GM12865 (cell line): ENCODE measurements at regions not wholly inside any gene's neighbourhood (a gene's known extent, or its start where the extent isn't known, plus 50 kb on each side); places are given as distances from the start of the nearest gene placed in this dataset.
A peak's percentile ranks its signal among the peaks of the same experiment; 100 is the strongest.

Source experiments
- DNase-seq: peaks from one replicate; pipeline ENCODE4 v3.0.0; 2010; ENCODE audit warnings: low read depth
- H3K4me3 ChIP-seq: 2 replicates; pipeline ENCODE4 v1.5.1; 2011; ENCODE audit warnings: mild to moderate bottlenecking, low read depth, low read length, control low read depth
- TF ChIP-seq, protein P1 (sequence below): IDR thresholded peaks from 2 replicates; pipeline ENCODE4 v1.5.1; 2011; ENCODE audit warnings: low read length, control low read depth, low read depth, inconsistent platforms; ENCODE audit not compliant: insufficient read depth; ENCODE audit errors: missing control alignments

DNA sequence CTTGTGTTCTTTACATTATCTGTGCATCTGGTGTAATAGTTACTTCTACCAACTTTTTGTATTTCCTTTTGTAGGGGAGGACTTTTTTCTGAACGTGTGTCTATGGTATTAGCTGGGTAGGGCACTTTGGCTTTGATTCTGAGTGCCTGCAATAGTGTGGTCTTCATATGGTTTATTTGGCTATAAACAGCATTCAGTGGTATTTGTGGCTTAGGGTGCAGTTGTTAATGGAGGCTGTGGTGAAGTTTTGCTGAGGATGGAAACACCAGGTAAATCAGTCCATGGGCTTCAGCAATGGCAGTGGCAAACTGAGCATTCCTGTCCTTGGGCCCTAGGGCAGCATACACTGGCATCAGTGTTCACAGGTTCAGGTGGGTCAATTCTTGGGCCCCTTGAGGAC lies 230.6 kb upstream of the CTNNB1 start:
- no peak for DNase-seq
- H3K4me3 ChIP-seq, result no peak overlapping the region
- TF ChIP-seq, protein P1, sequence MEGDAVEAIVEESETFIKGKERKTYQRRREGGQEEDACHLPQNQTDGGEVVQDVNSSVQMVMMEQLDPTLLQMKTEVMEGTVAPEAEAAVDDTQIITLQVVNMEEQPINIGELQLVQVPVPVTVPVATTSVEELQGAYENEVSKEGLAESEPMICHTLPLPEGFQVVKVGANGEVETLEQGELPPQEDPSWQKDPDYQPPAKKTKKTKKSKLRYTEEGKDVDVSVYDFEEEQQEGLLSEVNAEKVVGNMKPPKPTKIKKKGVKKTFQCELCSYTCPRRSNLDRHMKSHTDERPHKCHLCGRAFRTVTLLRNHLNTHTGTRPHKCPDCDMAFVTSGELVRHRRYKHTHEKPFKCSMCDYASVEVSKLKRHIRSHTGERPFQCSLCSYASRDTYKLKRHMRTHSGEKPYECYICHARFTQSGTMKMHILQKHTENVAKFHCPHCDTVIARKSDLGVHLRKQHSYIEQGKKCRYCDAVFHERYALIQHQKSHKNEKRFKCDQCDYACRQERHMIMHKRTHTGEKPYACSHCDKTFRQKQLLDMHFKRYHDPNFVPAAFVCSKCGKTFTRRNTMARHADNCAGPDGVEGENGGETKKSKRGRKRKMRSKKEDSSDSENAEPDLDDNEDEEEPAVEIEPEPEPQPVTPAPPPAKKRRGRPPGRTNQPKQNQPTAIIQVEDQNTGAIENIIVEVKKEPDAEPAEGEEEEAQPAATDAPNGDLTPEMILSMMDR, result no peak

DNA sequence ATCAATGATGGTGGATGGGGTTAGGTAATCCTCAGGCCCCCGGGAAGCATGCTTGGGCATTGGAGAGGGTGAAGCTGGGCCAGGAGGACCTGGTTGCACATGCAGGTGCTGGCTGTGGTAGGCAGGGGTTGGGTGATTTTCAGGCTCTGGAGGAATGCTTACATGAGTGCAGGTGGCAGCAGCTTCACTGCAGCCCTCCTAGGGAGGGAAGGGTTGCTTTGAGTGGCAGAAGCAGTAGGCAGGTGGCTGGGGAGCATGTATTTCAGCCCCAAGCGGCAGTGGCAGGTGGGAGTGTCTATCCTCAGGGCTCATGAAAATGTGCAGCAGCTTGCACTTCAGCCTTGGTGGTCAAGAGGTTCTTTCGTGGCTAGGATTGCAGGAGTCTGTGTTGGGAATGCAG lies 230.0 kb upstream of the CTNNB1 start:
- DNase-seq, result no peak
- TF ChIP-seq, protein P1, result no peak
- H3K4me3 ChIP-seq, result no peak overlapping the region

DNA sequence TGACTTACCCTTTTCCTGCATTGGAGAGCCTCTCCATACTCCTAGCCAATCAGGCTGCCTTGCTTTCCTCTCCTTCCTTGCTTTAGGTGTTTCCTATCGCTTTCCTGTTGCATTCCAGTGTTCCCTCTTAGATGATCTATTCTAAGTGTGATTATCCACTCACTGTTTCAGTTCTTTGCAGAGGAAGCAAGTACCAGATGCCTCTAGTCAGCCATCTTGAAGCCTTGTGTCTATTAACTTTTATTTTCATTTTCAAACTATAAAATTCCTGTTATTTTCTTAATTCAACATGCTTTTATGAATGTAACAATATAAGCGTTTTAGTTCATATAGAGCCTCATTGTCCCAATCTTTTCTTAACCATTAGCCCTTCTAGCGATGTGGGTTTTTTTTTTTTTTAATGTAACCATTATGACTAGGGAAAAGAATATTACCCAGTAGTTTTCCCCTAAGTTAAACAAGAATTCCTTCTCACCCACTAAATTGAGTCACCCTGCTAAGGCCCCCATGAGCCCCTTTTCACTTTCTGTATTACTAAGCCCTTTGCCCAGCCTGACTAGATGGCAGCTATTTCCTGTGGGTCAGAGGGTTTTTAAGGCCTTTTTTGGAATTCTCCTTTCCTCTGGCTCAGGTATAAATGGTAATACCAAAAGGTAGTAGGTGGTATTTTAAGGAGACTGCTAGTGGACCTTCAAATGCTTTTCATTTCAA lies 229.4 kb upstream of the CTNNB1 start:
- TF ChIP-seq, protein P1, result no peak
- peak; percentile 49 for DNase-seq

DNA sequence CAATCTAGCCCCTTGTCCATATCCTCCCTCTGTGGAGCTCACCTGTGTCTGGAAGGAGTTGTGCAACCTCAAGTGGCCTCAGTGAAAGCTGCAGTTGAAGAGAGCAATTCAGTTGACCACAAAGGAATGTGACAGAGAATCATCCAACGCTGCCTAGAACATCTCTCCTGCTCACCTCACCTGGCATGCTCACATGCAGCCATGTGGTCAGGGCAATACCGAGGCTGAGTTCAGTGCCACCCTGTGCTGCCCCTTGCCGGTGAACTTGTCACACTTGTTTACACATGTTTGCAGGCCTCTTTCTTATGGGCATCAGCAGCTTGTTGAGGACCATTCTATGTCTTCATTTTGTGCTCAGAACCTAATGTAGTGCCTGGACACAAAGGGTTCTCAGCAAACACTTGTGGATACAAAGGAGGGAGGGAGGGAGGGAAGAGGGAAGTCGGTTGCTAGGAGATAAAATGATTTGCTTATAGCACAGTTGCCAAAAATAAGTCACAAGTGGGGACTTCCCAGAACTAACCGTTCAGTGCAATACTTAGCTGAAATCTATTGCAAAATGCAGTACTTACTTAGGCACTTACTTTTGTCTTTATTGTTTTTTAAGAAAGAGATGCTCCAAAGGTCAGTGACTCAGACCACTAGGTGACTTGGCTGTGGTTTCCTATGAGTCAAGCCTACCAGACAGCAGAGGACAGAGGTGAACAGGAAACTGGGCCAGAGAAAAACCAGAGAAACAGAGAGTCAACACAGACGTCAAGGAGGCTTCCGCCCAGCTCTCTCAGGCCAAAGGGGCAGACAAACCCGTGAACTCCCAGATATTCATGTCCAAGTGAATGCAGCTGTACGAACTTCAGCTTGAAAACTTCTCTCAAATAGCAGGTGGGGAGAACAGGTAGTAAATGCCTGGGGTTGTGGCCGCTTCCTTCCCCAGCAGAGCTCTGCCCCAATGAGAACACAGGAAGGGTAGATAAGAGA lies 227.8 kb upstream of the CTNNB1 start:
- TF ChIP-seq, protein P1, result peak; percentile 21
- DNase-seq, result peak; percentile 95
- H3K4me3 ChIP-seq, result peak overlapping the region; percentile 24

More for the DNA sequence above, 229.4 kb upstream of the CTNNB1 start:
- no peak overlapping the region for H3K4me3 ChIP-seq

DNA sequence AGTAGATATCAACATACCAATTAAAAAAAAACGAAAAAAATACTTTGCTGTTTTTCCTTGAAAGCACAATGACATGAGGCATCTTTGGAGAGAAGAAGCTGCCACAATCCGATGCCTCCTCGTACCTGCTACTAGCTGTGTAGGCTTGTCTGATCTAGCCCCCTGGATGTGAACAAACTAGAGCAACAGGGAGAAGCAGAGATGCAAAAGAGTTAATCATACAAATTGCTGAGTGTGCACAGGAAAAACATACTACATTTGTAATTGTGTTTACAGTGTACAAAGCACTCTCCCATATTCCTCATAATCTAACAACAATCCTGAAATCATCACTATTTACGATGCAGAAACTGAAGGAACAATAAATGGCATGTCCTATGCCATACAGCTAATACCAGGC lies 227.0 kb upstream of the CTNNB1 start:
- no peak overlapping the region for H3K4me3 ChIP-seq
- no peak for DNase-seq
- TF ChIP-seq, protein P1, result no peak

DNA sequence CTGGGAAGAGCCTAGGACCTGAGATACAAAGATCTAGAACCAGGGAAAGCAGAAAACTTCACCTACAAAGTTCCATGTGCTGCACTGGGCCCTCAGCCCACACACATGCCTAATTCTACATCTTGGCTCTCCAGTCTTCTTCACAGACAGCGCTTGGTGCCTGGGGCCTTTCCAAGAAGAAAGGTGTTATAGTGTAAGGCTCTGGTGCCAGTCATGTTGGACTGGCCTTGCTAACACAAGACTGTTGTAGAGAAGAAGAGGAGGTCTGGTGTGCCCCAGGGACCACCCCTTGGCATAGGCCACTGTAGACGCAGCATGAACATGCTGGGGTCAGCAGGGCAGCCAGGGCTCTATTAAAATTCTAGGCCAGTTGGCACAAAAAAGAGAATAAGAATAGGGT lies 226.2 kb upstream of the CTNNB1 start:
- DNase-seq, result no peak
- TF ChIP-seq, protein P1, result no peak

DNA sequence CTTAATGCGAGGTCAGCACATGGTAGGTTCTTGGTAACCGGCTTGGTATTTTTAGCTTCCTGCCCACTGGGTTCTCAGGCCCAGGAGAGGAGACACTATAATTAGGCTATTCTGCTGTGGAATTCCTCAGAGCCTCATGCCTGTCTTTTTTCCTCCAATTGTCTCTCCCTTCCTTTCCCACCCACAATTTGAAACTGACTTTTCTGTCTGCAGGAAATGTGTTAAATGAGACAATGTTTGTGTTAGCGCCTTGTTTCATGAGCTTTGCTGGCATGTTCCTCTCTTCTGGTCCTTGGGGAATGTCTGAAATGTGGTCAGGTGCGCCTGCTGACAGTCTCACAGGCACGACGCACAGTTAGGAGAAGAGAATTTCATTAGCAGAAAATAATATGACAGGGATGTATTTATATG lies 223.6 kb upstream of the CTNNB1 start:
- DNase-seq, result no peak
- H3K4me3 ChIP-seq, result no peak overlapping the region
- TF ChIP-seq, protein P1, result no peak

More for the DNA sequence above, 226.2 kb upstream of the CTNNB1 start:
- H3K4me3 ChIP-seq, result no peak overlapping the region
